ENCODE measurements at regions not wholly inside any gene's neighbourhood (a gene's known extent, or its start where the extent isn't known, plus 50 kb on each side); places are given as distances from the start of the nearest gene placed in this dataset.

GRCh38 chr22:27543460-27543859 is 258.1 kb downstream of the MN1 start:
- H3K4me3 ChIP-seq (ENCODE audit: low read depth, low read length), result no peak overlapping the region
- no peak for TF ChIP-seq CTCF (IDR thresholded peaks at IDR 0.05; ENCODE audit: low read depth, low read length)
- no peaks in the 10 kb centered on the region for H3K9me3 ChIP-seq (ENCODE audit: severe bottlenecking)
- H3K36me3 ChIP-seq, result no peaks in the 10 kb centered on the region
- no peak overlapping the region for H3K27ac ChIP-seq
- DNase-seq, result no peak
- no peaks in the 10 kb centered on the region for H3K27me3 ChIP-seq (ENCODE audit: insufficient read depth, low read depth, severe bottlenecking)

GRCh38 chr22:27545085-27545484 is 256.5 kb downstream of the MN1 start:
- Histone ChIP-seq H3K9me3 (ENCODE audit: severe bottlenecking) (no peaks in the 10 kb centered on the region), H3K27me3 (ENCODE audit: insufficient read depth, low read depth, severe bottlenecking) (no peaks in the 10 kb centered on the region), H3K36me3 (no peaks in the 10 kb centered on the region), H3K27ac (no peak overlapping the region), H3K4me3 (ENCODE audit: low read depth, low read length) (no peak overlapping the region)
- TF ChIP-seq CTCF (IDR thresholded peaks at IDR 0.05; ENCODE audit: low read depth, low read length), result no peak
- DNase-seq, result no peak

GRCh38 chr22:27546157-27546935 is 255.2 kb downstream of the MN1 start:
- Histone ChIP-seq H3K27me3 (ENCODE audit: insufficient read depth, low read depth, severe bottlenecking) (no peaks in the 10 kb centered on the region), H3K4me3 (ENCODE audit: low read depth, low read length) (no peak overlapping the region), H3K27ac (no peak overlapping the region), H3K36me3 (no peaks in the 10 kb centered on the region), H3K9me3 (ENCODE audit: severe bottlenecking) (no peaks in the 10 kb centered on the region)
- TF ChIP-seq CTCF (IDR thresholded peaks at IDR 0.05; ENCODE audit: low read depth, low read length), result no peak
- DNase-seq, result no peak

- Histone ChIP-seq H3K27me3 (ENCODE audit: insufficient read depth, low read depth, severe bottlenecking) (no peaks in the 10 kb centered on the region), H3K4me3 (ENCODE audit: low read depth, low read length) (no peak overlapping the region), H3K36me3 (no peaks in the 10 kb centered on the region), H3K27ac (no peak overlapping the region), H3K9me3 (ENCODE audit: severe bottlenecking) (peaks cover 3% of the 10 kb centered on the region)
- no peak for TF ChIP-seq CTCF (IDR thresholded peaks at IDR 0.05; ENCODE audit: low read depth, low read length)
- DNase-seq, result no peak
Measured at GRCh38 chr22:27551402-27551801, 250.2 kb downstream of the MN1 start.

GRCh38 chr22:27552176-27552575 is 249.4 kb downstream of the MN1 start:
- no peak overlapping the region for H3K4me3 ChIP-seq (ENCODE audit: low read depth, low read length)
- H3K27ac ChIP-seq, result no peak overlapping the region
- no peak for TF ChIP-seq CTCF (IDR thresholded peaks at IDR 0.05; ENCODE audit: low read depth, low read length)
- no peak for DNase-seq
- H3K27me3 ChIP-seq (ENCODE audit: insufficient read depth, low read depth, severe bottlenecking), result no peaks in the 10 kb centered on the region
- H3K36me3 ChIP-seq, result no peaks in the 10 kb centered on the region
- peaks cover 3% of the 10 kb centered on the region for H3K9me3 ChIP-seq (ENCODE audit: severe bottlenecking)

GRCh38 chr22:27552863-27553262 is 248.7 kb downstream of the MN1 start:
- no peak for TF ChIP-seq CTCF (IDR thresholded peaks at IDR 0.05; ENCODE audit: low read depth, low read length)
- Histone ChIP-seq H3K4me3 (ENCODE audit: low read depth, low read length) (no peak overlapping the region), H3K27ac (no peak overlapping the region), H3K9me3 (ENCODE audit: severe bottlenecking) (peaks cover 3% of the 10 kb centered on the region), H3K36me3 (no peaks in the 10 kb centered on the region), H3K27me3 (ENCODE audit: insufficient read depth, low read depth, severe bottlenecking) (no peaks in the 10 kb centered on the region)
- DNase-seq, result no peak
